ENCODE measurements at regions not wholly inside any gene's neighbourhood (a gene's known extent, or its start where the extent isn't known, plus 50 kb on each side); places are given as distances from the start of the nearest gene placed in this dataset.
A peak's percentile ranks its signal among the peaks of the same experiment; 100 is the strongest.
"Not testable (repeated sequence)": the region's sequence is repeated elsewhere in the genome, so short reads cannot be mapped to it uniquely, and the experiment has no call there.

DNA sequence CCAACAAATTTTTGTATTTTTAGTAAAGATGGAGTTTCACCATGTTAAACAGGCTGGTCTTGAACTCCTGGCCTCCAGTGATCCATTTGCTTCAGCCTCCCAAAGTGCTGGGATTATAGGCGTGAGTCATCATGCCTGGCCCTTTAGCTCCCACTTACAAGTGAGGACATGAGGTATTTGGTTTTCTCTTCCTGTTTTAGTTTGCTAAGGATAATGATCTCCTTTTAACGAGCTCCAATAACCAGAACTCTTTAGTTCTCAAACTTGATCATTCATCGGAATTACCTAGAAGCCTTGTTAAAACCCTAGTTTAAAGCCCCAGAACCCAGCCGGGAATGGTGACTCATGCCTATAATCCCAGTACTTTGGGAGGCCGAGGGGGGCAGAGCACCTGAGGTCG, 481.4 kb downstream of the TYW1 start:
- H3K27ac Mint-ChIP-seq, result no peak overlapping the region
- DNase-seq (no peak), ATAC-seq (replicated peaks in 1 of 2) (no peak)
- H3K4me3 Mint-ChIP-seq, result no peak overlapping the region
- H3K4me1 Mint-ChIP-seq (ENCODE audit: low read depth), result no peaks in the 10 kb centered on the region
- H3K27me3 Mint-ChIP-seq (ENCODE audit: low read depth), result no peaks in the 10 kb centered on the region
- peaks cover 0 to 2% of the 10 kb centered on the region in 2 donors for H3K9me3 Mint-ChIP-seq
- no peaks in the 10 kb centered on the region for H3K36me3 Mint-ChIP-seq (ENCODE audit: insufficient read depth in 2 of 2)

DNA sequence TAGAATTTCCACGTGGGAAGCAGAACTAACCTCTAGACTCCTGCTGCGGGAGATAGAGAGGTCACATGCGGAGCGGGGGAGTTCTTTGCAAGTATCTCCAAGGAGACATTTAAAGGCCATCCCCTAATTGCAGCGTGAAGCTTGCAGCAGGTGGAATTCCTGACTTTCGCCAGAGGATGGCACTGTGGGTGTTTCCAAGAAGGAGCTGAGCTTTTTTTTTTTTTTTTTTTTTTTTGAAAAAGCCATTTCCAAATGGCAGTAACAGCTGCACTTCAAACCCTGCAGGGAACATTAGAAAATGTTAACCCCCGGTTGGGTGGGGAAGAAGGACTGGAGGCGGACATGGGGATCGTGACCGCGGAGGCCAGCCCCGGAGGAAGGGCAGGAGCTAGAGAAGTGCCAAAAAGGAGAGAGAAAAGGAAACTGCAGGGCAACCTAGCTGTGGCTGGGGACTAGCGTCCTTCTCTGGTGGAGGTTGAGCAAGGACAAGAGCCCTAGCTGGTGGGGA, 487.7 kb downstream of the TYW1 start:
- Mint-ChIP-seq H3K4me1 (ENCODE audit: low read depth) (no peaks in the 10 kb centered on the region), H3K36me3 (ENCODE audit: insufficient read depth in 2 of 2) (no peaks in the 10 kb centered on the region), H3K4me3 (no peak overlapping the region), H3K27ac (no peak overlapping the region), H3K9me3 (peaks cover 0 to 2% of the 10 kb centered on the region in 2 donors), H3K27me3 (ENCODE audit: low read depth) (no peaks in the 10 kb centered on the region)
- DNase-seq, result peak; percentile 13 to 20
- ATAC-seq (replicated peaks in 1 of 2), result no peak

DNA sequence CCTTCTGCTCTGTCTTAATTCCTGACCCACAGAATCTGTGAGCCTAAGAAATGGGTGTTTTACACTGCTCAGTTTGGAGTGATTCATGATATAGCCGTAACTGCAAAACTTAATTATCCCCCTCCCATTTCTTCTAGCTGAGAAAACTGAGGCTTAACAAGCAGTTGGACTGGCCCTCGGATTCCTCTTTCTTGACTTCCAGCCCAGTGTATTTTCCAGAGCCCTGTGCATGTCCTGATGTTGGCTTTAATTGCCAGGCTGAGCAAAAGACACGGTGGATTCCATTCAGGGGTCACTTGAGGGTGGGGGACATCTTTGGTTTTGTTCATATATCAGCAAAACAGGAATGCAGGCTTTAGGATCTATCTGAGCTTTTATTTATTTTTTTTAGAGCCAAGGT, 489.8 kb downstream of the TYW1 start:
- H3K9me3 Mint-ChIP-seq, result peaks cover 0 to 1% of the 10 kb centered on the region in 2 donors
- no peaks in the 10 kb centered on the region for H3K36me3 Mint-ChIP-seq (ENCODE audit: insufficient read depth in 2 of 2)
- no peak overlapping the region for H3K4me3 Mint-ChIP-seq
- no peak overlapping the region for H3K27ac Mint-ChIP-seq
- no peak for ATAC-seq (replicated peaks in 1 of 2)
- H3K4me1 Mint-ChIP-seq (ENCODE audit: low read depth), result no peaks in the 10 kb centered on the region
- H3K27me3 Mint-ChIP-seq (ENCODE audit: low read depth), result no peaks in the 10 kb centered on the region
- DNase-seq, result no peak

DNA sequence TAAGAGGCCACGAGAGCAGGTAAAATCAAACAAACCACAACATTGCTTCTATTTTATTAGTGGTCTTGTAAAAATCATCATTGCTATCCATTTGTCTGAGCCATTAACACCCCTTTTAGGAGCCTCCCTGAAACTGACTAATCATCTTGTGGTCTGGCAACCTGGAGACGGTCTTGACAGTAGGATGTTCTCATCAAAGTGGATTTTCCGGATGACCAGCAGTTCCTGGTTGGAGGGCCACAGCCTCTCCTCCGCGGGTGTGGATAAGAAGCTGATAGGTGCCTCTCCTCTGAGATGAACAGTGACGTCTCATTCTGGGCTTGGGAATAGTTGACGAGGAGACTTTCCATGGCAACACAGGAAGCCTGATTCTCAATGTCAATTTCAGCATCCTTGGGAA, 490.7 kb downstream of the TYW1 start:
- no peak overlapping the region for H3K4me3 Mint-ChIP-seq
- no peaks in the 10 kb centered on the region for H3K4me1 Mint-ChIP-seq (ENCODE audit: low read depth)
- peaks cover 0 to 4% of the 10 kb centered on the region in 2 donors for H3K9me3 Mint-ChIP-seq
- no peak overlapping the region for H3K27ac Mint-ChIP-seq
- no peaks in the 10 kb centered on the region for H3K27me3 Mint-ChIP-seq (ENCODE audit: low read depth)
- H3K36me3 Mint-ChIP-seq (ENCODE audit: insufficient read depth in 2 of 2), result no peaks in the 10 kb centered on the region
- no peak for DNase-seq
- no peak for ATAC-seq (replicated peaks in 1 of 2)

DNA sequence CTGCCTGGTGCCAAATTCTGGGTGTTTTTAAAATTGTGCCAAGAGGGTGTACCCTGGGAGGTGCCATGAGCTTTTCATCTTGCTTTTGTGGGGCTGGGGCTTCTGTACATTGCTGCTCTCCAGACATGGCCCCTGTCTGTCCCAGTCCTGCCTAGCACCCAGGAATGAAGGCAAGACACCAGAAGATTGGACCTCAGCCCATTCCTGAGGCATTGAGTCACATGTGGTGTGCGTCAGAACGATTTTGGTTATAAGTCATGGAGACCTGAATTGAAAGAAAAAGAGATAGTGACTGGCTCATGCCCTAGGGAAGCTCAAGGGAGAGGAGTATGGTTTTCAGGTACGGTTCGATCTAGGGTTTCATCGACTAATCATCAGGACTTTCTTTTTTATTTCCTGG, 493.2 kb downstream of the TYW1 start:
- no peak overlapping the region for H3K4me3 Mint-ChIP-seq
- DNase-seq, result no peak
- H3K27ac Mint-ChIP-seq, result no peak overlapping the region
- H3K9me3 Mint-ChIP-seq, result peaks cover 0 to 7% of the 10 kb centered on the region in 2 donors
- no peaks in the 10 kb centered on the region for H3K36me3 Mint-ChIP-seq (ENCODE audit: insufficient read depth in 2 of 2)
- no peak for ATAC-seq (replicated peaks in 1 of 2)
- no peaks in the 10 kb centered on the region for H3K27me3 Mint-ChIP-seq (ENCODE audit: low read depth)
- no peaks in the 10 kb centered on the region for H3K4me1 Mint-ChIP-seq (ENCODE audit: low read depth)

DNA sequence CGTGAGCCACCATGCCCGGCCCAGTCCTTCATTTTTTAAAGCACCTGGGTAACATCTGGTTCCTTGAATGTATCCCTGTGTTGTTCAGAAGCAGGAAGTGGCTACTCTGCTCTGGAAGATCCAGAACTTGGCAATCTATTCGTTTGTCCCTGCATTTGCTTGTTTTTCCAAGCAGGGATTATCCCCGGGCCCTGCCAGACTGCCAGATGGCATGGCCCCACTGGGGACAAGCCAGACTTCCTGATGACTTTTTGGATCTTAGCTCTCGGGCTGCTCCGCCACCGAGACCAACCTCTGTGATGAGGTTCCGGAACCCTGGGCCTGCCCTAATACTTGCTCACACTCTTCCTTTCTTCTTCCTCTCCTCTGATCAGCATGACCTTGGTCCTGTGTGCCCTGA, 496.7 kb downstream of the TYW1 start:
- DNase-seq (no peak), ATAC-seq (replicated peaks in 1 of 2) (no peak)
- Mint-ChIP-seq H3K4me1 (ENCODE audit: low read depth) (no peaks in the 10 kb centered on the region), H3K36me3 (ENCODE audit: insufficient read depth in 2 of 2) (no peaks in the 10 kb centered on the region), H3K27ac (no peak overlapping the region), H3K9me3 (peaks cover 6 to 14% of the 10 kb centered on the region in 2 donors), H3K4me3 (no peak overlapping the region), H3K27me3 (ENCODE audit: low read depth) (no peaks in the 10 kb centered on the region)

DNA sequence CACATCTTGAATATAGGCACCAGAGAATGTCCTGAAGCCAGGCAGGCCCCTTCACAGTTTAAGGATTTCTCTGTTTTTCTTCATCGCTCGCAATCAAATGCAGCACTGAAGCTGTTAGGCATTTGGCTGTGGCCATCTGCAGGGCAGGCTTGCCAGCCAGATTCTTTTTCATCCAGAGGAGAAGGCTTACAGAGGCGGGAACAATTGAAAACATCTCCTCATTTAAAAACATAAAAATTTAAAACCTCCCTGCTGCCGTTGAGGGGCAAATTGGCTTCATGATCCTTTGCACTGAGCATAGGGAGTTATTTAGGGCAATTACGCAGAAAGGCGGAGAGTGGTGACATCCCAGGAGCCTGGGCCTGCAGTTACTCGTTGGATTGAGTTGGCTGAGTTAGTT, 500.0 kb downstream of the TYW1 start:
- Mint-ChIP-seq H3K27ac (no peak overlapping the region), H3K27me3 (ENCODE audit: low read depth) (no peaks in the 10 kb centered on the region), H3K36me3 (ENCODE audit: insufficient read depth in 2 of 2) (no peaks in the 10 kb centered on the region), H3K9me3 (peaks cover 8 to 11% of the 10 kb centered on the region in 2 donors), H3K4me1 (ENCODE audit: low read depth) (no peaks in the 10 kb centered on the region), H3K4me3 (no peak overlapping the region)
- no peak for DNase-seq
- ATAC-seq (replicated peaks in 1 of 2), result no peak

DNA sequence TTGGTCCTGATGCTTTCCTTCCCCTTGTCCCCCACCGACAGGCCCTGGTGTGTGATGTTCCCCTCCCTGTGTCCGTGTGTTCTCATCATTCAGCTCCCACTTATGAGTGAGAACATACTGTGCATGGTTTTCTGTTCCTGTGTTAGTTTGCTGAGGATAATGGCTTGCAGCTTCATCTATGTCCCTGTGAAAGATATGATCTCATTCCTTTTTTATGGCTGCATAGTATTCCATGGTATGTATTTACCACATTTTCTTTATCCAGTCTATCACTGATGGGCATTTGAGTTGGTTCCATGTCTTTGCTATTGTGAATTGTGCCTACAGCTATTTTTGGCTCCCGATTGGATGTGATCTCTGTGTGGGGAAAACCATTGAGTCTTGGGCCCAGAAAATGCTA, 501.3 kb downstream of the TYW1 start:
- H3K36me3 Mint-ChIP-seq (ENCODE audit: insufficient read depth in 2 of 2); H3K9me3 Mint-ChIP-seq; H3K4me3 Mint-ChIP-seq; H3K27me3 Mint-ChIP-seq (ENCODE audit: low read depth); H3K4me1 Mint-ChIP-seq (ENCODE audit: low read depth); ATAC-seq (replicated peaks in 1 of 2); DNase-seq; H3K27ac Mint-ChIP-seq: not testable (repeated sequence)

DNA sequence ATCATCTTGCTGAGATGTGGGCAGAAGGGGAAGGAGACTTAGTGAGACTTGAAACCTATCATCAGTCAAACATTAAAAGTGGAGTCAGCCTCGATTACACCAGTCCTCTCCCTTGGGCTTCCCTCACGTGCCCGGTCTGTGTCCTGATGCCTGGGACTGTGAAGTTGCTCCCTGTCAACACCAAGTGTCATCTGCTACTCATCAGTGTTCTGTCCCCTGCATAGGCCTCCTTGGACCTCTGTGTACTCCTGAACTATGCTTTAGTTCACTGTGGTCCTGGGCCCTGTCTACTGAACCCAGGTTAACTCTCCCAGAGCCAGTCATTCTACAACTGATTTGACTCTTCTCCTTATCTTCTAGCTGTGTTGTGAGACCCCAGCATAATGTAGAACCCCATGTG, 506.3 kb downstream of the TYW1 start:
- H3K9me3 Mint-ChIP-seq, result peaks cover 4 to 5% of the 10 kb centered on the region in 2 donors
- DNase-seq (no peak), ATAC-seq (replicated peaks in 1 of 2) (no peak)

DNA sequence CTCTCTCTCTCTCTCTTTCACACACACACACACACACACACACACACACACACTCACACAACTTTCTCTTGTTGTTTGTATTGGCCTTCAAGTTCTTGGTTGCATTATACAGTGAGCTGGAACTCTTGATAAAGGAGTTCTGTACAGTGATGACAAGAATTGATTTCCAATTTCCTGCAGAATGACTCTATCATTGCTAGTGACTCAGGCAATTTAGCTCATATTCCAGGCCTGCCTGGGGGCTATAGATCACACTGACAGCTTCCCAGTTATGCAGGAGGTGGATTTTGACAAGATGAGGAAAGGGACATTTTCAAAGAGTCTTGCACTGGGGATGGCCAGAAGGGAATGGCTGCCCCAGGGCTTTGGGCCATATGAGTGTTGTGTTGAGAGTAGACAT, 508.8 kb downstream of the TYW1 start:
- no peak overlapping the region for H3K4me3 Mint-ChIP-seq
- ATAC-seq (replicated peaks in 1 of 2), result no peak
- H3K4me1 Mint-ChIP-seq (ENCODE audit: low read depth), result no peaks in the 10 kb centered on the region
- no peaks in the 10 kb centered on the region for H3K9me3 Mint-ChIP-seq
- DNase-seq, result no peak
- H3K27me3 Mint-ChIP-seq (ENCODE audit: low read depth), result no peaks in the 10 kb centered on the region
- H3K36me3 Mint-ChIP-seq (ENCODE audit: insufficient read depth in 2 of 2), result no peaks in the 10 kb centered on the region
- no peak overlapping the region for H3K27ac Mint-ChIP-seq

More for the DNA sequence above, 506.3 kb downstream of the TYW1 start:
- H3K36me3 Mint-ChIP-seq (ENCODE audit: insufficient read depth in 2 of 2), result no peaks in the 10 kb centered on the region
- H3K27ac Mint-ChIP-seq, result no peak overlapping the region
- H3K4me3 Mint-ChIP-seq, result no peak overlapping the region
- H3K27me3 Mint-ChIP-seq (ENCODE audit: low read depth), result no peaks in the 10 kb centered on the region
- H3K4me1 Mint-ChIP-seq (ENCODE audit: low read depth), result no peaks in the 10 kb centered on the region

DNA sequence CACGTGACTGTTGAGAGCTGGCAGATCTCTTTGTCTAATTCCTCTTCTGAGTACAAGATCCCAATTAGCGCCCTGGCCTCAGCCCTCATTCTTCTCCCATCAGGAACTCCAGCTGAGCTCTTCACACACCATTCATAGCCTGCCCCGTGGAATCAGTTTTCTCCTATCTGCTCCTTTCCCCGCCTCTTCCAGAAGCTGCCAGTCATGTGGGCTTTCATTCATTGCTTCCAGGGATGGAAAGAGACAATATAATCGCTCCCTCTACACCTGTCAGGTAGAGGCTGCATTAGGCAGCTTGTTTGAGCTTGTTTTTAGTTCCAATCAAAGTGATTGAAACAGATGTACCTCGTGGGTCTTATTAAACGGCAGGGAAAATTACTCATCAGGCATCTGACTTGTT, 515.8 kb downstream of the TYW1 start:
- Mint-ChIP-seq H3K9me3 (peaks cover 0 to 3% of the 10 kb centered on the region in 2 donors), H3K27me3 (ENCODE audit: low read depth) (no peaks in the 10 kb centered on the region), H3K4me3 (no peak overlapping the region), H3K27ac (no peak overlapping the region), H3K36me3 (ENCODE audit: insufficient read depth in 2 of 2) (no peaks in the 10 kb centered on the region), H3K4me1 (ENCODE audit: low read depth) (no peaks in the 10 kb centered on the region)
- DNase-seq (no peak), ATAC-seq (replicated peaks in 1 of 2) (no peak)

DNA sequence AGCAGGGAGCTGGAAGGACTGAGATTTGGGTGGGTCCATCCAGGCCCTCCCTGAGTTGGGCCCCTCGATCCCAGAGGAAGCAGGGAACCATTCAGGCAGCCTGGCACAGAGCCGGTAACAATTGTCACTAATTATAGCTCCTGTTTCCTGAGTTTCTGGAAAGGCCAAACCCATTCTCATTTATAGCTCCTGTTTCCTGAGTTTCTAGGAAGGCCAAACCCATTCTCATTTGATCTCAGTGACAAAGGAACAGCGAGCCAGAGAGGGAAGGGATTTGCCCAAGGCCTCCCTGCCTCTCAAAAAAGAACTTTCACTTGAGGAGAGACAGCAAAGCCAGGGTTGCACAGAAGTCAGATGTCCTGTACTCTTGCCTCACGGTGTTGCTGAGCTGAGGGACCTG, 521.9 kb downstream of the TYW1 start:
- H3K4me3 Mint-ChIP-seq, result no peak overlapping the region
- H3K4me1 Mint-ChIP-seq (ENCODE audit: low read depth), result no peaks in the 10 kb centered on the region
- no peak overlapping the region for H3K27ac Mint-ChIP-seq

DNA sequence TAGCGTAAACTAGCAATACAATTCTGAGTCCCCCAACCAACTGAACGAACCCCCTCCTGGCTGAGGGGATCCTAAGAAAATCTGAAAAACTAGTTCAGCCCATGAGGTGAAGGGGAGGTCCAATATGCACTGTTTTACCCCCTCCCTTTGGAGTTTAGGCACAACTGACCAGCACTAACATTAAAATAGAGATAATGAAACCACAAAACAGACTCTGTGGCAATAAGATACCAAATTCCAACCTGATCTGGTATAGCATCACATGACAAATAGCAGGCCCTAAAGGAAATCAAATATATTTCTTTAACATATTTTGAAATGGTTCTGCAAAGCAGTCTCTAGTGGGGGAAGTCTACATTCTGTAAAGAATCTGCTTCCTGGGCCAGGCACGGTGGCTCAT, 522.5 kb downstream of the TYW1 start:
- no peak for DNase-seq
- Mint-ChIP-seq H3K36me3 (ENCODE audit: insufficient read depth in 2 of 2) (no peaks in the 10 kb centered on the region), H3K4me1 (ENCODE audit: low read depth) (no peaks in the 10 kb centered on the region), H3K27me3 (ENCODE audit: low read depth) (no peaks in the 10 kb centered on the region), H3K9me3 (peaks cover 0 to 3% of the 10 kb centered on the region in 2 donors), H3K27ac (no peak overlapping the region), H3K4me3 (no peak overlapping the region)
- no peak for ATAC-seq (replicated peaks in 1 of 2)

More for the DNA sequence above, 521.9 kb downstream of the TYW1 start:
- ATAC-seq (replicated peaks in 1 of 2), result no peak
- H3K36me3 Mint-ChIP-seq (ENCODE audit: insufficient read depth in 2 of 2), result no peaks in the 10 kb centered on the region
- H3K27me3 Mint-ChIP-seq (ENCODE audit: low read depth), result no peaks in the 10 kb centered on the region
- H3K9me3 Mint-ChIP-seq, result peaks cover 0 to 3% of the 10 kb centered on the region in 2 donors
- DNase-seq, result no peak

DNA sequence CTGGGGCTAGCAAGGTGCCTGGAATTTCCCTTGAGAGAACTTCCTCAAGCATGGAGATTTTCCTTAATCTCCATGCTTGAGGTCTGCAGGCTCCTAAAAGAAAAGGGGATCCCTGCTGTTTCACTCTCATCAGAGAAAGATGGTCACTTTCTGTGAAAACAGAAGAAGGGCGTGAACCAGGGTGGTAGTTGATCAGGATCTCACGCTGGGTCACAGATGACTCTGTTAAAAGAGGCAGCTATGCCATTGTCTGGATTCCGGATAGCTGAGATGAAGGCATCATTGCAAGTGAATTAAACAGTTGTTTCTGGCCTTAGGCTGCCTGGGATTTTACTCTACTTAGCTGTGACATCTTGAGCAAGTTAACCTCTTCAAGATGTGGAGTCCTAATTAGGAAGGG, 525.9 kb downstream of the TYW1 start:
- ATAC-seq (replicated peaks in 1 of 2), result no peak
- Mint-ChIP-seq H3K4me1 (ENCODE audit: low read depth) (no peaks in the 10 kb centered on the region), H3K9me3 (peaks cover 0 to 8% of the 10 kb centered on the region in 2 donors)

More for the DNA sequence above, 525.9 kb downstream of the TYW1 start:
- Mint-ChIP-seq H3K36me3 (ENCODE audit: insufficient read depth in 2 of 2) (no peaks in the 10 kb centered on the region), H3K27ac (no peak overlapping the region), H3K4me3 (no peak overlapping the region), H3K27me3 (ENCODE audit: low read depth) (no peaks in the 10 kb centered on the region)
- DNase-seq, result no peak

Data from activated T-cell treated with anti-CD3 and anti-CD28 coated beads, Interleukin-2, amount 50 U/mL, for 72 hours (primary cell).